ENCODE measurements at regions not wholly inside any gene's neighbourhood (a gene's known extent, or its start where the extent isn't known, plus 50 kb on each side); places are given as distances from the start of the nearest gene placed in this dataset.

GRCh38 chrX:113935518-113935917 lies 648.4 kb upstream of the HTR2C start:
- no peak overlapping the region for H3K9ac ChIP-seq (ENCODE audit: insufficient read depth in 1 of 2, low read depth in 2 of 2, low read length in 2 of 2)
- 38% methylated on average over 2 of the region's 2 CpGs for WGBS (ENCODE audit: insufficient coverage, low coverage, missing lambda C conversion rate)
- no peak overlapping the region for H3K27ac ChIP-seq (ENCODE audit: extremely low read depth, low read depth, low read length)
- no peaks in the 10 kb centered on the region for H3K9me3 ChIP-seq (replicated peaks; ENCODE audit: control insufficient read depth, insufficient read depth, low read depth, low read length)
- H3K4me3 ChIP-seq = no peak overlapping the region
- no peaks in the 10 kb centered on the region for H3K9me1 ChIP-seq (ENCODE audit: control insufficient read depth, insufficient read depth, low read length)
- BruUV-seq (replicated peaks) = no TSS peak
- FAIRE-seq (no peak), ATAC-seq (no peak), DNase-seq (ENCODE audit: extremely low read depth in 1 of 4, low spot score in 3 of 4) (no peak)
- intact Hi-C loops (cut with micrococcal nuclease) = loop anchor here (1.0 kb wide), 1 partner anchor 1228 kb away; no protein-coding TSS in a partner anchor
- no peaks in the 10 kb centered on the region for H4K20me1 ChIP-seq (replicated peaks; ENCODE audit: control insufficient read depth, insufficient read depth, low read length)
- H3K79me2 ChIP-seq (ENCODE audit: control insufficient read depth, insufficient read depth, low read length) = no peaks in the 10 kb centered on the region
- H3K4me1 ChIP-seq (replicated peaks in 1 of 2; ENCODE audit: control insufficient read depth in 2 of 2, insufficient read depth in 2 of 2, low read length in 2 of 2) = no peaks in the 10 kb centered on the region
- no peaks in the 10 kb centered on the region for H3K27me3 ChIP-seq (ENCODE audit: control insufficient read depth in 2 of 2, insufficient read depth in 2 of 2, low read length in 2 of 2)
- no peak overlapping the region for H3K4me2 ChIP-seq (ENCODE audit: insufficient read depth, low read length)
- 0 out of 3 replicates have a peak, but pooled peaks cover 2% of the 10 kb centered on the region for H3K36me3 ChIP-seq (ENCODE audit: control insufficient read depth, insufficient read depth, low read length)
- POLR2A ChIA-PET = no interaction called here
- TF ChIP-seq HMBOX1 (IDR thresholded peaks at IDR 0.05) (no peak), NFIC (IDR thresholded peaks at IDR 0.05) (no peak), BCL6 (CRISPR knock-in tag; IDR thresholded peaks at IDR 0.05) (no peak), ZNF584 (CRISPR knock-in tag; IDR thresholded peaks at IDR 0.05; ENCODE audit: low read depth) (no peak), ZNF277 (CRISPR knock-in tag; IDR thresholded peaks at IDR 0.05; ENCODE audit: borderline replicate concordance) (no peak)
- no peak overlapping the region for H2AFZ ChIP-seq (ENCODE audit: low read depth, low read length)
- CTCF ChIA-PET (ENCODE audit: low intra/inter-chr PET ratio) = no interaction called here
- in situ Hi-C loops (cut with MboI) = loop anchor here (5.0 kb wide), 1 partner anchor 1227 kb away; no protein-coding TSS in a partner anchor

Data from K562 (cell line).